HG03439 (cell line): ENCODE measurements at regions not wholly inside any gene's neighbourhood (a gene's known extent, or its start where the extent isn't known, plus 50 kb on each side); places are given as distances from the start of the nearest gene placed in this dataset.

Experiments
- ATAC-seq: cut with Tn5 transposase; IDR thresholded peaks from one replicate; pipeline ENCODE4 v1.9.1; 2021; ENCODE audit warnings: mild to moderate bottlenecking, moderate library complexity; ENCODE audit not compliant: unreplicated experiment

GRCh38 chr2:188848887-188849435, 125.2 kb upstream of the COL3A1 start:
- ATAC-seq: no peak

- ATAC-seq: no peak
Observed at GRCh38 chr2:188850786-188851185, 123.4 kb upstream of the COL3A1 start.

GRCh38 chr2:188851311-188851710, 122.9 kb upstream of the COL3A1 start:
- ATAC-seq: no peak

- ATAC-seq: no peak
Observed at GRCh38 chr2:188851826-188852225, 122.3 kb upstream of the COL3A1 start.

DNA sequence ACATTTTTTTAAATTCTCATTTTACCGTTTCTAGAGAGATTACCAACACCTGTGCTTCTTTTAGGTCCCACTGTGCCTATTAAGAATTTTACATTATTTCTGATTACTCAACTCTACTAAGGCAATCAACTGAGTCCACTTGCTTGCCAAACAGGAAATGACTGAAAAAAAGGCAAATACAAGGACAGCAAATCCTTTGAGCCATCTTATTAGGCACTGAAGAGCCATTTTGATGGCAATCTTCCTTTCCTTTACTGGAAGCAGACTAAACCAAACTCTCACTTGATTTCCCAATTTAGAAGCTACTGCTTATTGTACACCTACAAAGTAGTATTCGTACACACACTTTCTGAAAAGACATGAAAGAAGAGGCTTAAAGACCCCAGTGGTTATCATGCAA, 121.4 kb upstream of the COL3A1 start:
- no peak for ATAC-seq

GRCh38 chr2:188853307-188853706, 120.9 kb upstream of the COL3A1 start:
- ATAC-seq: no peak

DNA sequence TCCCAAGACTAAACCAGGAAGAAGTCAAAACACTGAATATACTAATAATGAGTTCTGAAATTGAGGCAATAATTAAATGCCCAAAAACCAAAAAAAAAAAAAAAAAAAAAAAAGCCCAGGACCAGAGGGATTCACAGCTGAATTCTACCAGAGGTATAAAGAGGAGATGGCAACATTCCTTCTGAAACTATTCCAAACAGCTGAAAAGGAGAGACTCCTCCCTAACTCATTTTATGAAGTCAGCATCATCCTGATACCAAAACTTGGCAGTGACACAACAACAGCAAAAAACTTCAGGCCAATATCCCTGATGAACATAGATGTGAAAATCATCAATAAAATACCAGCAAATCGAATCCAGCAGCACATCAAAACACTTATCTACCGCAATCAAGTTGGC, 108.5 kb upstream of the COL3A1 start:
- no peak for ATAC-seq

GRCh38 chr2:188869550-188869949, 104.6 kb upstream of the COL3A1 start:
- no peak for ATAC-seq

DNA sequence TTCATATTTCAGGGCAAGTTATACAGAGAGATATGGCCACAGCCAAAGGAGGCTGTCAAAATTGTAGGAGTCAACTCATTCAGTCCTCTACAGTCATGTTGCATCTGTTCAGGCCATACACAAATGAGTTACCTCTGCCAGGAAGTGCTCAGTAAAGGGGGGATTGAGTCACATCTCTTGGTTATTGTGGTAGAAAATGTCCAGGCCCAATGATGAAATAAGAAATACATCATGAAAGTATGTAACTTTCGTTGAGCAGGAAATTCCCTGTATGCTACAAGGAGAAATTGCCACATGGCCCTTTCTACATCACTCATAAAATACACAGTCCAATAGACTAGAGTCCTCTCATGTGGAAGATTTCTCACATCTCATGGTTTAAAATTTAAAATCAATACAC, 103.9 kb upstream of the COL3A1 start:
- no peak for ATAC-seq

GRCh38 chr2:188875104-188875503, 99.1 kb upstream of the COL3A1 start:
- ATAC-seq: no peak

GRCh38 chr2:188878716-188879115, 95.5 kb upstream of the COL3A1 start:
- ATAC-seq: no peak

GRCh38 chr2:188880740-188881139, 93.4 kb upstream of the COL3A1 start:
- no peak for ATAC-seq

GRCh38 chr2:188881434-188881833, 92.7 kb upstream of the COL3A1 start:
- no peak for ATAC-seq

DNA sequence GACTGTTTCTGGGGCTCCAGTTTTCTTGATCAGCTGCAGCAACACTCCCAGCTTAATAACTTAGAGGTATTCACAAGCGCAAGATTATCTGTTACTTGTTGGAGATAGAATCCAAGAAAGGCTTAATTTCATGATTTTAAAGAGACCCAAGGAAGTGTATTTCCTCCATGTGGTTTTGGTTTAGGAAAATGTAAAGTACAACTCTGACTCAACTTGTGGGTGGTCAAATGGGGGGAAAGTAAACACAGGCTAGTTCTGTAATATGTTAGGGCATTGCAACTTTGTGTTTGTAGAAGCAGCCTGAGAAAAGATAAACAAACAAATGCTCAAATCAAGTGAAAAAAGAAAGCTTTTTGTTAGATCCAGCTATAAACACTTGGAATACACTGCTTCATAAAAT, 90.1 kb upstream of the COL3A1 start:
- no peak for ATAC-seq

- no peak for ATAC-seq
Observed at GRCh38 chr2:188884517-188884916, 89.7 kb upstream of the COL3A1 start.

GRCh38 chr2:188889187-188889586, 85.0 kb upstream of the COL3A1 start:
- no peak for ATAC-seq

DNA sequence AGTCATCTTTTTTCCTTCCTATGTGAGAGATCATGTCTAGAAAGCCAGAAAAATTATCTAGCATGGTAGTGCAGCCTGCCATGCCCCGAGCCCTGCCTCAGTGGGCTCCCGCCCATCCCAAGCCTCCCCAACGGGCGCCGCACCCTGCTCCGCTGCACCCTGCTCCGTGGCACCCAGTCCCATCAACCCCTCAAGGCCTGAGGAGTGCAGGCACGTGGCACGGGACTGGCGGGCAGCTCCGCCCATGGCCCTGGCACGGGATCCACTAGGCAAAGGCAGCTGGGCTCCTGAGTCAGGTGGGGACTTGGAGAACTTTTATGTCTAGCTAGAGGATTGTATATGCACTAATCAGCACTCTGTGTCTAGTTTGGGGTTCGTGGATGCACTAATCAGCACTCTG, 83.4 kb upstream of the COL3A1 start:
- no peak for ATAC-seq

- no peak for ATAC-seq
Observed at GRCh38 chr2:188892636-188893035, 81.5 kb upstream of the COL3A1 start.

- no peak for ATAC-seq
Observed at GRCh38 chr2:188893972-188894371, 80.2 kb upstream of the COL3A1 start.

- no peak for ATAC-seq
Observed at GRCh38 chr2:188894979-188895378, 79.2 kb upstream of the COL3A1 start.

- no peak for ATAC-seq
Observed at GRCh38 chr2:188897096-188897495, 77.1 kb upstream of the COL3A1 start.

GRCh38 chr2:188898261-188898660, 75.9 kb upstream of the COL3A1 start:
- no peak for ATAC-seq

DNA sequence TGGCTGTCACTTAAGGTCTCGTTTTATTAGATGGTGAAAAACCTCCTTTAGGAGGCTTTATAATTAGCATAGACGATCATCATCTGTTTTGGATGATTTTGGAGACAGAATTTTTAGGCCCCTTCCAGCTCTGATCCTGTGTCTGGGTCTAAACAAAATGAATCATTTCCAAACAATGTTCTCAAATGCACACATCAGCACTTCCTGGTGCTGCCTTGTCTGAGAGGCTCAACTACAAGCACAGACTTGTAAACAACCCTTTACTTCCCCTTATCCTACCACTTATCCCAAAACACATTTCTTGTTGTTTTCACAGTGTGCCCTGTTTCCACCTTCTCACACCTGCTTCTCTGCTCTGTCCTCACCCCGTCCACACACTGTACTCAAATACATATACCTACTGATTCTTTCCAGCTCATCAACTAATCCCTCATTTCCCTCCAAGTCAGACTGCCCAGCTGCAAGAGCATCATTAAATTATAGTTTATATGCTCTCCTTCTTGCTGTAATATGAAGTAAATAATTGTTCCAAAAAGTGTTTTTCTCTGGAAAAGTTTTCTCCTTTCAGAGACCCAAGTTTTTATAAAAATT, 71.2 kb upstream of the COL3A1 start:
- no peak for ATAC-seq
